GM23248 (cell line): ENCODE measurements at regions not wholly inside any gene's neighbourhood (a gene's known extent, or its start where the extent isn't known, plus 50 kb on each side); places are given as distances from the start of the nearest gene placed in this dataset.

Experiments used
- EZH2 ChIP-seq: fragments of 200-600 bp; sonication (generic); IDR thresholded peaks from 2 replicates; pipeline ENCODE4 v1.6.1; 2018; ENCODE audit warnings: antibody characterized with exemption, mild to moderate bottlenecking; ENCODE audit not compliant: insufficient read depth, poor library complexity, severe bottlenecking
- EZH2phosphoT487 ChIP-seq: fragments of 200-600 bp; sonication (generic); IDR thresholded peaks from 2 replicates; pipeline ENCODE4 v1.6.1; 2018; ENCODE audit warnings: antibody characterized with exemption, moderate library complexity, mild to moderate bottlenecking, low read depth; ENCODE audit not compliant: insufficient read depth

DNA sequence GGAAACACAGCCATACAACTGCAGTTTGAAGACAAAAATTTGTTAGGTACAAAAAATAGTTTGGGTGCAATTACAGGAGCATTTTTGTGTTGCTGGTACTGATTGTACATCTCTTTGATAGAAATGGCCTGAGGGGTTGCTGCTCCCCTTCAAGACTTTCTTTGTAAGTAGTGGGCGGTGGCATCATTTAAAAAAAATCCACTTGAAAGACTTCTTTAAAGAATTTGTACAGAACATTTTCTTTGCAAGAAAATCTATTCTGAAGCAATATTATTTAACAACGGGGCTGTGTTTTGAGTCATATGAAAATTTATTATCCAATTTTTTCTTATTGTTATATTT, 144.1 kb upstream of the CAV2 start:
- no peak for TF ChIP-seq EZH2
- no peak for TF ChIP-seq EZH2phosphoT487
